Pancreas (tissue), 10 donors: ENCODE measurements at regions not wholly inside any gene's neighbourhood (a gene's known extent, or its start where the extent isn't known, plus 50 kb on each side); places are given as distances from the start of the nearest gene placed in this dataset.

Experiments
- ATAC-seq, 4 donors: fragments of 200-7000 bp; cut with Tn5 transposase; one replicate each; pipeline versions ENCODE4 v1.8.0 to v1.9.1; 2020; ENCODE audit warnings: mild to moderate bottlenecking in 4 of 4, moderate library complexity in 4 of 4
- DNase-seq, 6 donors: peaks; one replicate each; pipeline ENCODE4 v3.0.0-alpha.2; 2020
- FAIRE-seq: peaks from 2 replicates; lab custom pipeline; 2012; peaks lifted over from hg19 to GRCh38; lab: Jason Lieb, UNC
- H3K27ac ChIP-seq, 4 donors: fragments of 200-600 bp; sonication (generic); 1 replicate in 3 of 4; 2 replicates in 1 of 4; pipeline versions ENCODE4 v1.5.0 to v1.8.0; 2020
- H3K27me3 ChIP-seq, 4 donors: fragments of 200-600 bp; one replicate each; pipeline ENCODE4 v1.8.0; 2021
- H3K36me3 ChIP-seq, 3 donors: fragments of 200-600 bp; sonication (generic) in 1 of 3; one replicate each; pipeline versions ENCODE4 v1.5.0 to v1.8.0; 2020 to 2021
- H3K4me1 ChIP-seq, 3 donors: fragments of 200-600 bp; one replicate each; pipeline ENCODE4 v1.8.0; 2021
- H3K4me3 ChIP-seq, 4 donors: fragments of 200-600 bp; sonication (generic) in 2 of 4; one replicate each; pipeline versions ENCODE4 v1.5.0 to v1.8.0; 2020 to 2021
- H3K9me3 ChIP-seq, 4 donors: fragments of 200-600 bp; one replicate each; pipeline ENCODE4 v1.8.0; 2021
- CTCF ChIP-seq, 4 donors: fragments of 200-600 bp; sonication (generic) in 3 of 4; IDR thresholded peaks; one replicate each; pipeline versions ENCODE4 v1.5.0 to v1.8.0; 2021; ENCODE audit warnings: antibody characterized with exemption in 4 of 4
- WGBS, 2 donors: extraction: QIAGEN DNeasy Blood & Tissue Kit; methylation state at CpG; one replicate each; pipeline ENCODE4 v1.1.7; 2013; 5-methylcytosine and 5-hydroxymethylcytosine counted together
- intact Hi-C, 3 donors: fragments of 100-400 bp; cut with DNase I; formaldehyde crosslinking; loops; one replicate each; pipeline versions ENCODE4 v1.11.1 to v1.14.2; 2022
- donor health status: healthy with polysubstance abuse.
- donor health status: DM: no; HTN: no; CAD: no; lungs with moderate emphysema.
- donor health status: DM: no; HTN: no; CAD: no.
- donor health status: control.
- donor health status: control.
- donor health status: Bipolar disorder and iron deficiency.
- donor health status: DM: yes; HTN: yes; CAD: no.
- donor health status: DM: no; HTN: no; CAD: no.
- donor health status: DM: no; HTN: no; CAD: no.
- donor health status: DM: yes; HTN: yes; CAD: no.

GRCh38 chr6:49097116-49097515, 365.9 kb downstream of the MMUT start:
- no peak overlapping the region for H3K27ac ChIP-seq
- no peaks in the 10 kb centered on the region for H3K4me1 ChIP-seq

GRCh38 chr6:49088631-49089030, 374.4 kb downstream of the MMUT start:
- no peak overlapping the region for H3K4me3 ChIP-seq
- 64 to 79% methylated on average over 4 of the region's 4 CpGs for WGBS, 2 donors
- DNase-seq = no peak
- no peaks in the 10 kb centered on the region for H3K36me3 ChIP-seq
- H3K27ac ChIP-seq = no peak overlapping the region
- no peaks in the 10 kb centered on the region for H3K9me3 ChIP-seq
- intact Hi-C loops = no loop called here
- no peak for ATAC-seq
- no peaks in the 10 kb centered on the region for H3K4me1 ChIP-seq
- TF ChIP-seq CTCF (IDR thresholded peaks at IDR 0.05) = no peak
- H3K27me3 ChIP-seq = no peaks in the 10 kb centered on the region
- no peak for FAIRE-seq

More at GRCh38 chr6:49097116-49097515, 365.9 kb downstream of the MMUT start:
- Histone ChIP-seq H3K4me3 (no peak overlapping the region), H3K9me3 (no peaks in the 10 kb centered on the region), H3K36me3 (no peaks in the 10 kb centered on the region), H3K27me3 (no peaks in the 10 kb centered on the region)
- FAIRE-seq (no peak), ATAC-seq (no peak), DNase-seq (no peak)
- intact Hi-C loops = no loop called here
- no peak for TF ChIP-seq CTCF (IDR thresholded peaks at IDR 0.05)
- WGBS, 2 donors = 65 to 79% methylated on average over 2 of the region's 2 CpGs

GRCh38 chr6:49087369-49087768, 375.7 kb downstream of the MMUT start:
- intact Hi-C loops = no loop called here
- WGBS, 2 donors = 48 to 54% methylated on average over 3 of the region's 3 CpGs
- no peak for ATAC-seq
- H3K9me3 ChIP-seq = no peaks in the 10 kb centered on the region
- H3K4me1 ChIP-seq = no peaks in the 10 kb centered on the region
- FAIRE-seq = no peak
- H3K27me3 ChIP-seq = no peaks in the 10 kb centered on the region
- H3K36me3 ChIP-seq = no peaks in the 10 kb centered on the region
- no peak overlapping the region for H3K27ac ChIP-seq
- DNase-seq = no peak
- H3K4me3 ChIP-seq = no peak overlapping the region
- TF ChIP-seq CTCF (IDR thresholded peaks at IDR 0.05) = no peak

- ATAC-seq (no peak), FAIRE-seq (no peak), DNase-seq (no peak)
- H3K27me3 ChIP-seq = no peaks in the 10 kb centered on the region
- no peaks in the 10 kb centered on the region for H3K9me3 ChIP-seq
- H3K27ac ChIP-seq = no peak overlapping the region
- H3K36me3 ChIP-seq = no peaks in the 10 kb centered on the region
- TF ChIP-seq CTCF (IDR thresholded peaks at IDR 0.05) = no peak
- no peaks in the 10 kb centered on the region for H3K4me1 ChIP-seq
- H3K4me3 ChIP-seq = no peak overlapping the region
- WGBS, 2 donors = 51% methylated on average over 2 of the region's 2 CpGs
- intact Hi-C loops = no loop called here
Measured at GRCh38 chr6:49082611-49083010, 380.4 kb downstream of the MMUT start.

- ATAC-seq (no peak), FAIRE-seq (no peak), DNase-seq (no peak)
- Histone ChIP-seq H3K9me3 (no peaks in the 10 kb centered on the region), H3K27ac (no peak overlapping the region), H3K36me3 (no peaks in the 10 kb centered on the region), H3K4me3 (no peak overlapping the region), H3K4me1 (no peaks in the 10 kb centered on the region), H3K27me3 (no peaks in the 10 kb centered on the region)
- intact Hi-C loops = no loop called here
- no peak for TF ChIP-seq CTCF (IDR thresholded peaks at IDR 0.05)
- 82 to 95% methylated on average over 4 of the region's 4 CpGs for WGBS, 2 donors
Measured at GRCh38 chr6:49072885-49073620, 390.0 kb downstream of the MMUT start.
